ENCODE measurements at regions not wholly inside any gene's neighbourhood (a gene's known extent, or its start where the extent isn't known, plus 50 kb on each side); places are given as distances from the start of the nearest gene placed in this dataset.

DNA sequence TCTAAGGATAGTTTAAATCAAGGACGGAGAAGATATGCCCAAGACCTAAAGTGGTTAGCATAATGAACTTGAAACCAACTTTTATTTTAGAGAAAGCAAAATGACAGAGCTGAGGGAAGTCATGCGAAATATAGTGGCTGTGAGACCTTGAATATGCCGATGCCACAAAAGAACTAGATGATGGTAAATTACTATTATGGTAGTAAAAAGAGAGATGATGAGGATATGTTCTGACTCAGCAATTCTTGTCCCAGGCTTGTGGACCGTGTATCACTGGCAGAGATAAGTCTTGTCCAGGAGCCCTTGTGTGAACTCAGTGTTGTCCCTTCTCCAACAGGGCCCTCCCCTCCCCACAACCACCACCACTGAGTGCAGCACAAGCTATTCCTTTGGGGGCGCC is 1605.6 kb upstream of the TENM3 start:
- DNase-seq: no peak

GRCh38 chr4:180640193-180640592 is 1603.0 kb upstream of the TENM3 start:
- DNase-seq: no peak

GRCh38 chr4:180641495-180641894 is 1601.7 kb upstream of the TENM3 start:
- no peak for DNase-seq

- DNase-seq: no peak
Observed at GRCh38 chr4:180642732-180643131, 1600.5 kb upstream of the TENM3 start.

DNA sequence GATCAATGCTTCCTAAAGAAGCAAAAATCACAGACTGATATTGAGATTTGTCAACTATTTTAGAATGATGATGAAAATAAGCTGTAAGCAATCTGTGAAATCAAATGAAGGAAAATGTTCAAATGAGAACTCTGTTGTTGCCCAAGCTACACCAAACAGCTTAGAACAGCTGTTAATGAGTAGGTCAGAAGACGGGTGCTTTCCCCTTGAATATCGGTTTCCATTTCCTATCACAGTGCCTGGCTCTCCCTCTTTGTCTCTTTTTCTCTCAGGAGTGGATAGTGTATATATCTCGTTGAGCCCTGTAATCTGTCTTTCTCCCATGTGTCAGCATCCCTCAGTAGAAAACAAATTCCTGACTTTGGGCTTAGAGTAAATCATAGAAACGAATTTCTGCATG is 1592.9 kb upstream of the TENM3 start:
- DNase-seq: no peak

- DNase-seq: no peak
Observed at GRCh38 chr4:180652533-180652932, 1590.7 kb upstream of the TENM3 start.

DNA sequence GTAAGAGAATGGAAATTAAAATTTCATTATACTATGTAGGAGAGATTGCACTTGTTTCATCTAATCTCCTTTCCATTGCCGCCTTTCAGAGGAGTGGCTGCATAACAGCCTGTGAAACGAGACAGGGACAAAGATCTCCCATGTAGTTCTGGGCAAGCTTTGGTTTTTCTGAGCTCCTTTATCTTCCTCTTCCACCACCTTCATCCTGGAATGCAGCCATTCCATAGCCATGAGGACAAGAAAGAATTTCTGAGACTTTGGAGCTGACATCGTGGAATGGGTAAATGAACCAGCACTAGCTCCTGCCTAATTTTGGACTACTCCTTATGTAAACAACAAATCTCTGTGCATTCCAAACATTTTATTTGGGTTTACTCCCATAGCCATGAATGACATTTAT is 1587.3 kb upstream of the TENM3 start:
- DNase-seq: no peak

- DNase-seq: no peak
Observed at GRCh38 chr4:180657881-180658280, 1585.3 kb upstream of the TENM3 start.

DNA sequence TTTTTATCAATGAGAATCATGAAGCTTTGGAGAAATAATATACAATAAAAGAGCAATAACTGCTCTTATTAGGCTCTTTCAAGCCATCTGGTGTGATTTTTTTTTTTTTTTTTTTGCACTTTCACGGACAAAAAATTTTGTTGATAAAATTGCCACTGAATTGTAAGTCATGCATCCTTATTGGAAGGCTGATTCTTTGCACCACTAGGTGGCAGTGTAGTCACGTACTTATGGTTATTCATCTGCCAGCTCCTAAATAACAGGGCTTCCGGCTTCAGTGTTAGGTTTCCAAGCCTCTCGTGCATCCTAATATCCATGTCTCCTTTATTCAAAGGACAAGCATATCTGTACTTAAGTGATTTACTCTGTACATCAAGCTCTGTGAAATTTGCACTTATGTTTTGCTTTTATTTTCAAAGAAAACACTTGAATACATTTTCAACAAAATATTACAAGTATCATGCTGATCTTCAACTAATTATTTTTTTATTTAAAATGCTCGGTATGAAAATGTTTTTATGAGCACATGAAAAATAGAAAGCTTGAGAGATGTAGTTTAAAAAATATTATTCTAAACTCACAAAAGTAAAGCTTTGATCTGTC is 1578.3 kb upstream of the TENM3 start:
- DNase-seq: peak; percentile 92

DNA sequence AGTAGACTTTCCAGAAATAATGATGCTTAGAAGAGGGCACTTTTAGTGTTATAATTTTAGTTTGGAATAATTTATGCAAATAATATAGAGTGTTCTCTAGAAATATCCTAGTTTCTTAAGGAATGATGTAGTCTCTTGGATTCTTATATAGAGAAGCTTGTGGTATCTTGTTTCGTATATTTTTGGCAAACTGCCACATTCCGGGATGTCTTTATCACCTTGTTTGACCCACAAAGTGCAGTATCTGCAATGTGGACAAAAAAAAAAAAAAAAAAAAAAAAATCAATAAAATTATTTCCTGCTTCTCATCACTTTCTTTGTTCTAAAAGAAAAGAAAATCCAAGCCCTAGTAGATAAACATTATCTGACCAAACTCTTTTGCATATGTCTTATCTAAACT is 1577.7 kb upstream of the TENM3 start:
- no peak for DNase-seq

DNA sequence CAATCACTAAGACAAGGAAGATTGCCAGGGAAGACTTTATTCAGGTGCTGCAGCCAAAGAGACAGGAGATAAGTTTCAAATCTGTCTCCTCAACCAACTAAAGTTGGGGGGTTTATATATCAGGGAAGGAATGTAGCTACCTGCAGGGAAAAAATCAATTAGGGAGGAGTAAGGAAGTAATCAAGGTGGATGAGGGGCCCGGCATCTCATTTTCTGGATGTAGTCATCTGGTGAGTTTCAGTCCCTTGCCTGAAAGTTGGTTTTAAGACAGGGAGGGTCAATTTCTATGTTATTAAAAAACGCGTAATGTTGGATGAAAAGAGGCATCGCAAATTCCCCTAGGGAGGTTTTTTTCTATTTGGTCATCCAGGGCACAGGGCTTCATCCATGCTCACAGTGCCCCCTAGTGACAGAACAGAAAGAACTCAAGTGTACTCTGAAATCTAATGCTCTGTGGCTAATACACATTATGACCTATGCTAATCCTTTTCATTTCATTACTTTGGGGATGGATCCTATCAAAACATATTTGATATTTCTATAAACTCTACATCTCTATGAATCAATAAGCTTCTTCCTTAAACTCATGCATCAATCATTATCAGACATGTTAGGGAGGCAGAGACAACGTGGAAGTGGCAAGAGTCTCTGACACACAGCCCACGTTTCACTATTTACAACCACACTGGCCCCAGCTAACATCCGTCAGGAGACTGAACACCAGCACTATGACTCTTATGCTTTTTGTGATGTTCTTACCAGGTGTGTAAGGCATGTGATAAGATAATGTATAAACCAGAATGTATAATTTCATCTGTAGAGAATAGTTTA is 1577.0 kb upstream of the TENM3 start:
- DNase-seq: peak; percentile 54

GRCh38 chr4:180668732-180669131 is 1574.5 kb upstream of the TENM3 start:
- DNase-seq: no peak

GRCh38 chr4:180669680-180670079 is 1573.5 kb upstream of the TENM3 start:
- DNase-seq: no peak

- peak; percentile 92 for DNase-seq
Observed at GRCh38 chr4:180674619-180675358, 1568.4 kb upstream of the TENM3 start.

- peak; percentile 85 for DNase-seq
Observed at GRCh38 chr4:180675359-180675650, 1567.9 kb upstream of the TENM3 start.

DNA sequence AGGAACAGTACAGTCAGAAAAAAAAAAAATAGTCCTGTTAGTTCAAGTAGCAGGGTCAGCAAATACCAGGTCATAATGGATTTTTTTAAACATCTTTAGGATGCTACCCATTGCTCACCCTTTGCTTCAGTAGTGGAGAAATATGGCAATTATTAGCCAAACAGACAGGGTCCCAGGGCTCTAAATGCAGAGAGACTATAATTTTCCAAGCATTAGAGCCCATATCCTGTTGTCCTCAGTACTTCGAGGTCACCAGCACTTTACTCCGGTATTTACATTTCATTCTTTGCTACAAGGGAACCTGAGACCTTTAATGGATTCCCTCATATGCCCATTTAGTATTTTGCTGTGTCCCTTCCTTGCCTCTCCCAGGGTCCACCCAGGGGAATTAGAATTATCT is 1562.9 kb upstream of the TENM3 start:
- DNase-seq: no peak

- DNase-seq: no peak
Observed at GRCh38 chr4:180682776-180683175, 1560.4 kb upstream of the TENM3 start.

- no peak for DNase-seq
Observed at GRCh38 chr4:180683186-180683585, 1560.0 kb upstream of the TENM3 start.

- DNase-seq: no peak
Observed at GRCh38 chr4:180688480-180688879, 1554.7 kb upstream of the TENM3 start.

GRCh38 chr4:180694875-180695274 is 1548.3 kb upstream of the TENM3 start:
- DNase-seq: no peak

DNA sequence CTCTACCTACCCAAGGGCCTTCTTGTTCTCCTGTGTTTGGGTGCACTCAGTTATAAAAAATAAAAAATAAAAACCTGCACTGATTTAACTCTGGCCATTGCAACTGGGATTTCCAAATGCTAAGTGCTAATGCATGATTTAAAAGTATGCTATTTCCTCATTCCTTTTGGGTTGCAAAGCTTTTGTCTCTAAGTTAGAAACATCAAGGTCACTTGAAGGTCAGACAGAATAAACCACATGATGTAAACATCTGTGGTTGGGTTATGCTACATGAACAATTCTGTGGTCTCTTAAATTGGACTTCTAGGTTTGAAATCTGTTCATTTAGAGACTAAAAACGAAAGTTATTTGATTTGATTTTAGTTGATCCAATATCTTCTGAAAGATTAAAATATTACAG is 1547.4 kb upstream of the TENM3 start:
- no peak for DNase-seq

GRCh38 chr4:180696460-180697092 is 1546.6 kb upstream of the TENM3 start:
- DNase-seq: no peak

DNA sequence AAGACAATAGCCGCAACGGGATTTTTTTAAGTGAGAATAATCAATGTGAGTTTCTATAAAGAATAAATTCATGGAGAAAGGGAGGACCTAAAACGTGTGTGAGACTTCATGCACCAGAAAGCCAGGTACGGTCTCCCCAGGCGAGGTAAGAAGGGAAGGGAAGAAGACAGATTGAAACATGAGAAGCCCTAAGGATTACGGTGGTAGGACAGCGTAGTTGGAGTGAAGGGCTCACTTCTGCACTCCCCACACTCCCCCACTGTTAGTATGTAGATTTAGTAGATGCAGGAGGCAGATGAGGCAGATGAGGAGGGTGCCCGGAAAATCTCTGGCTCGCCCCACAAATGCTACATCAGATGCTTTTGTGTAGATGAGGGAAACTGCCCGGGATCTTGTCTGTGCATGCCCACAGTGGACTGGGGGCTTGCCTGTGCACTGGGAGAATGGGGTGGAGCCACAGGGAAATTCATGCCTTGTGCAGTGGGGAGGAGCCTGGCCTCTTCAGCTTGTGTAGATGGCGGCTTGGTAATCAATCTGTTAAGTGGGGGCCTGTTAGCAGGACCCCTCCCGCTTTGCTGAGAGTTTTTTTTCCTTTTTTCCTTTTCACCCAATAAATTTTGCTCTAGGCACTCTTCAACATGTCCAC is 1544.5 kb upstream of the TENM3 start:
- no peak for DNase-seq
